Activated CD8-positive, alpha-beta T cell treated with anti-CD3 and anti-CD28 coated beads for 36 hours (primary cell): ENCODE measurements at regions not wholly inside any gene's neighbourhood (a gene's known extent, or its start where the extent isn't known, plus 50 kb on each side); places are given as distances from the start of the nearest gene placed in this dataset.

ENCODE experiments used
- ATAC-seq: fragments of 200-7000 bp; cut with Tn5 transposase; one replicate; pipeline ENCODE4 v1.10.0; 2021; ENCODE audit warnings: mild to moderate bottlenecking, moderate library complexity
- CTCF ChIA-PET: fragments of 350-600 bp; sonication (Branson Sonifier 250); formaldehyde crosslinking; loops from one replicate; lab custom pipeline; 2021; ENCODE audit warnings: antibody characterized with exemption; lab: Charles Lee
- POLR2A ChIA-PET: fragments of 350-600 bp; sonication (Branson Sonifier 250); formaldehyde crosslinking; loops from one replicate; lab custom pipeline; 2021; ENCODE audit warnings: antibody characterized with exemption; lab: Charles Lee
- DNase-seq: peaks from one replicate; pipeline ENCODE4 v3.0.0-alpha.2; 2020
- H3K27ac Mint-ChIP-seq: one replicate; pipeline ENCODE4 v1.8.0; 2021; ENCODE audit warnings: mild to moderate bottlenecking, mixed read lengths
- H3K27me3 Mint-ChIP-seq: one replicate; pipeline ENCODE4 v1.8.0; 2021; ENCODE audit warnings: mixed read lengths
- H3K36me3 Mint-ChIP-seq: one replicate; pipeline ENCODE4 v1.8.0; 2021; ENCODE audit warnings: low read depth, mixed read lengths
- H3K4me1 Mint-ChIP-seq: one replicate; pipeline ENCODE4 v1.8.0; 2021; ENCODE audit warnings: low read depth, mixed read lengths
- H3K4me3 Mint-ChIP-seq: one replicate; pipeline ENCODE4 v1.8.0; 2021; ENCODE audit warnings: mild to moderate bottlenecking, moderate library complexity, mixed read lengths
- H3K9me3 Mint-ChIP-seq: one replicate; pipeline ENCODE4 v1.8.0; 2021; ENCODE audit warnings: mixed read lengths
- intact Hi-C: fragments of 100-400 bp; cut with micrococcal nuclease; formaldehyde crosslinking; loops from one replicate; pipeline ENCODE4 v1.10.0; 2022
- TF ChIP-seq, protein P1 (sequence below): fragments of 200-600 bp; IDR thresholded peaks from one replicate; pipeline ENCODE4 v1.8.0; 2022; ENCODE audit warnings: antibody characterized with exemption, mild to moderate bottlenecking

DNA sequence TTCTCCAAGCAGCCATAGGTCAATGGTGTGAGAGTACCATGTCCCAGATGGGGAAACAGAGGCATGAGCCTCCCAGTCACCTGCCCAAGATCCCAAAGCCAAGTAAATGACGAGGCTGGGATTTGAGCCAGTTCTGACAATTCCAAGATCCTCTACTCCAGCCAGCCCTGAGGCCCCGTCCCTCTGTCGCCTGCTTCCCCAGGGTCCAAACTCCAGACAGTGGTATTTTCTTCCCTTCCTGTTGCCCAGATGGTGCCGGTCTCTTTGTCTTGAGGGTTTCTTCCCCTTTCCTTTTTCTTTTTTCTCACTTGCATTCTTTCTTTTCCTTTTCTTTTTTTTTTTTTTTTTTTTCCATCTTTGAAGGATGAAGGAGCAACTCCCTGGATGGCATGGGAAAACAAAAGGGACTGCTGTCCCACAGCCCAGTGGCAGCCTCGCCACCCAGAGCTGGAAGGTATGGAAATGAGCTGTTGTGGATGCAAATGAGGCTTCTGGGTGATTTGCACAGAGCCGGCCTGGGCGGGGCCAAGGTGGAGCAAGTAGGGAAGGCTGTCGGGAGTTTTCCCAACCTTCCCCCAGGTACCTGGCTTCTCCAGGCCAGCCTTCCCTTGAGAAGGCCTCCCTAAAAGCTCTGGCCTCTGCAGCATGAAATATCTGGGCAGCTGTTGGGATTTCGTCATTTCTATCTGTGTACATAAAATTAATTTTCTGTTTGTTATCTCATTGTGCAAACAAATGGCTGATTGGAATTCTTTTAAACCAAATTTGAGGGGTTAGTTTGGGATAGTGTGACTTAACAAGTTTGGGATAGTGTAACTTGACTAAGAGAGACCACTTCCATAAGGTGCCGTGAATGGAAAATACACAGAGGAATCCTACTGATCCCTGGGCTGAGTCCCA lies 146.8 kb downstream of the MN1 start:
- H3K27me3 Mint-ChIP-seq = peaks cover 6% of the 10 kb centered on the region
- no peaks in the 10 kb centered on the region for H3K4me1 Mint-ChIP-seq
- TF ChIP-seq, protein P1, sequence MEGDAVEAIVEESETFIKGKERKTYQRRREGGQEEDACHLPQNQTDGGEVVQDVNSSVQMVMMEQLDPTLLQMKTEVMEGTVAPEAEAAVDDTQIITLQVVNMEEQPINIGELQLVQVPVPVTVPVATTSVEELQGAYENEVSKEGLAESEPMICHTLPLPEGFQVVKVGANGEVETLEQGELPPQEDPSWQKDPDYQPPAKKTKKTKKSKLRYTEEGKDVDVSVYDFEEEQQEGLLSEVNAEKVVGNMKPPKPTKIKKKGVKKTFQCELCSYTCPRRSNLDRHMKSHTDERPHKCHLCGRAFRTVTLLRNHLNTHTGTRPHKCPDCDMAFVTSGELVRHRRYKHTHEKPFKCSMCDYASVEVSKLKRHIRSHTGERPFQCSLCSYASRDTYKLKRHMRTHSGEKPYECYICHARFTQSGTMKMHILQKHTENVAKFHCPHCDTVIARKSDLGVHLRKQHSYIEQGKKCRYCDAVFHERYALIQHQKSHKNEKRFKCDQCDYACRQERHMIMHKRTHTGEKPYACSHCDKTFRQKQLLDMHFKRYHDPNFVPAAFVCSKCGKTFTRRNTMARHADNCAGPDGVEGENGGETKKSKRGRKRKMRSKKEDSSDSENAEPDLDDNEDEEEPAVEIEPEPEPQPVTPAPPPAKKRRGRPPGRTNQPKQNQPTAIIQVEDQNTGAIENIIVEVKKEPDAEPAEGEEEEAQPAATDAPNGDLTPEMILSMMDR = no peak
- H3K4me3 Mint-ChIP-seq = no peak overlapping the region
- intact Hi-C loops = no loop called here
- POLR2A ChIA-PET = no interaction called here
- H3K9me3 Mint-ChIP-seq = peaks cover 18% of the 10 kb centered on the region
- DNase-seq = no peak
- no peak for ATAC-seq
- H3K36me3 Mint-ChIP-seq = no peaks in the 10 kb centered on the region
- no peak overlapping the region for H3K27ac Mint-ChIP-seq
- CTCF ChIA-PET = no interaction called here

DNA sequence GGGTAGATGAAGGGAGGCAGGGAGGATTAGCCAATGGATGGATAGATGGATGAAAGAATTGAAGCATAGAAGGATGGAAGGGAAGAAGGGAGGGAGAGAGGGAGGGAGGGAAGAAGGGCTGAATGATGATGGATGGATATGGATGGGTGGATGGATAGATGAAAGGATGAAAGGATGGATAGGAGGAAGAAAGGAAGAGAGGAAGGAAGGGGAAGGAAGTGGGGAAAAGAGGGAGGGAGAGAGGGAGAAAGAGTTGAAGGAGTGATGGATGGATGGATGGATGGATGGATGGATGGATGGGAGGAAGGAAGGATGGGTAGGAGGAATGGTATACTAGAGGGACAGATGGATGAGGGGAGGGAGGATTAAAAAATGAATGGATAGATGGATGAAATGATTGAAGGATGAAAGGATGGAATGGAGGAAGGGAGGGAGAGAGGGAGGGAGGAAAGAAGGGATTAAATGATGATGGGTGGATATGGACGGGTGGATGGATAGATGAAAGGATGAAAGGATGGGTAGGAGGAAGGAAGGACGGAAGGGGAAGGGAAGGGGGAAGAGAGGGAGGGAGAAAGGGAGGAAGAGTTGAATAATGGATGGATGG lies 145.9 kb downstream of the MN1 start:
- Mint-ChIP-seq H3K36me3 (no peaks in the 10 kb centered on the region), H3K4me1 (no peaks in the 10 kb centered on the region), H3K27me3 (peaks cover 4% of the 10 kb centered on the region), H3K4me3 (no peak overlapping the region), H3K27ac (no peak overlapping the region), H3K9me3 (peaks cover 18% of the 10 kb centered on the region)
- DNase-seq (no peak), ATAC-seq (no peak)
- intact Hi-C loops = no loop called here
- ChIA-PET POLR2A (no interaction called here), CTCF (no interaction called here)
- TF ChIP-seq, protein P1 = no peak

DNA sequence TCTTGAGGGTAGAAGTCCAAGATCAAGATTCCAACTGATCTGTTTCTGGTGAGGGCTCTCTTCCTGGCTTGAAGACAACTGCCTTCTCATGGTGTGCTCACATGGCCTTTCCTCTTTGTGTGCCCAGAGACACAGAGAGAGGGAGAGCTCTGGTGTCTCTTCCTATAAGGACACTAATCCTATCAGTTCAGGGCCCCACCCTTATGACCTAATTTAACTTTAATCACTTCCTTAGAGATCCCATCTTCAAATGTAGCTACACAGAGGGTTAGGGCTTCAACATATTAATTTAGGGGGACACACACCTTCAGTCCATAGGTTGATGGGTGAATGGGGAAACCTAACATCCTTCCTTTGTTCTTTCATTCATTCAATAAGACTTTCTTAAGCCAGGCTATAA lies 144.6 kb downstream of the MN1 start:
- no peaks in the 10 kb centered on the region for H3K27me3 Mint-ChIP-seq
- TF ChIP-seq, protein P1 = no peak
- DNase-seq (no peak), ATAC-seq (no peak)
- H3K27ac Mint-ChIP-seq = no peak overlapping the region
- peaks cover 18% of the 10 kb centered on the region for H3K9me3 Mint-ChIP-seq
- intact Hi-C loops = no loop called here
- H3K4me1 Mint-ChIP-seq = no peaks in the 10 kb centered on the region
- H3K4me3 Mint-ChIP-seq = no peak overlapping the region
- ChIA-PET CTCF (no interaction called here), POLR2A (no interaction called here)
- no peaks in the 10 kb centered on the region for H3K36me3 Mint-ChIP-seq

DNA sequence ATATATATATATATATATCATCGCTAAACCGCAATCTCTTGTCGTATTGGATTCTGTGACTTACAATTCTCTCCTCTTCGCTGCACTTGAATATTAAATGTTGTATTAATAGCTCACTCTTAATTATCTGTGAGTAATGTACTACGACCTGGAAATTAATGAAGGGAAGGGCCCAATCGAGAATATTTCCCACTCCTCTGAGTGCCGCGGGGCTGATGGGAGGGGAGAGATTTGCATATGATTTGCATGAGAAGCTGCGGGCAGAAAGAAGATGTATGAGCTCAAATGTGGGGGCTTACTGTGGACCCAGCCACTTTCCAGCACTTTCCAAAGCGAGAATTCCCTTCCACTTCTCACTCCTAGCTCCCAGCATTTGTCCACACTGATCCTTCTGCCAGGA lies 141.2 kb downstream of the MN1 start:
- ATAC-seq (no peak), DNase-seq (no peak)
- intact Hi-C loops = no loop called here
- TF ChIP-seq, protein P1 = no peak
- Mint-ChIP-seq H3K27me3 (no peaks in the 10 kb centered on the region), H3K4me3 (no peak overlapping the region), H3K9me3 (peaks cover 15% of the 10 kb centered on the region), H3K36me3 (no peaks in the 10 kb centered on the region), H3K27ac (no peak overlapping the region), H3K4me1 (no peaks in the 10 kb centered on the region)
- ChIA-PET POLR2A (no interaction called here), CTCF (no interaction called here)
